Keratinocyte (primary cell): ENCODE measurements at regions not wholly inside any gene's neighbourhood (a gene's known extent, or its start where the extent isn't known, plus 50 kb on each side); places are given as distances from the start of the nearest gene placed in this dataset.

Experiments used
- DNase-seq: peaks from one replicate; pipeline ENCODE4 v3.0.0-alpha.2; 2011; ENCODE audit warnings: low read depth, missing footprints, low spot score
- FAIRE-seq: peaks from 2 replicates; lab custom pipeline; 2011; peaks lifted over from hg19 to GRCh38; lab: Jason Lieb, UNC
- H2AFZ ChIP-seq: 2 replicates; pipeline ENCODE4 v1.6.0; 2012; ENCODE audit warnings: low read length, control low read depth, inconsistent platforms; ENCODE audit not compliant: control insufficient read depth
- H3K27ac ChIP-seq: 2 replicates; pipeline ENCODE4 v1.5.1; 2011; ENCODE audit warnings: low read length; ENCODE audit not compliant: control insufficient read depth, insufficient read depth
- H3K27me3 ChIP-seq: 3 replicates; pipeline ENCODE4 v1.6.0; 2011; ENCODE audit warnings: low read length; ENCODE audit not compliant: control insufficient read depth, insufficient read depth; ENCODE audit errors: extremely low read depth
- H3K36me3 ChIP-seq, 2 experiments: 2 replicates in 1 of 2; 3 replicates in 1 of 2; pipeline ENCODE4 v1.5.1; 2011; ENCODE audit warnings: low read length in 2 of 2, mild to moderate bottlenecking in 1 of 2; ENCODE audit not compliant: control insufficient read depth in 2 of 2, insufficient read depth in 2 of 2; ENCODE audit errors: extremely low read depth in 1 of 2
- H3K4me1 ChIP-seq: 3 replicates; pipeline ENCODE4 v1.5.1; 2011; ENCODE audit warnings: low read length; ENCODE audit not compliant: control insufficient read depth, insufficient read depth; ENCODE audit errors: extremely low read depth
- H3K4me2 ChIP-seq: 3 replicates; pipeline ENCODE4 v1.6.0; 2011; ENCODE audit warnings: low read depth, low read length; ENCODE audit not compliant: control insufficient read depth, insufficient read depth; ENCODE audit errors: extremely low read depth
- H3K4me3 ChIP-seq, 3 experiments: fragments of 200-600 bp in 1 of 3; sonication (generic) in 1 of 3; 2 replicates in 2 of 3; 3 replicates in 1 of 3; pipeline ENCODE4 v1.5.1; 2011 to 2016; ENCODE audit warnings: low read length in 3 of 3, mild to moderate bottlenecking in 3 of 3, control low read depth in 2 of 3, inconsistent platforms in 1 of 3, low read depth in 1 of 3, mixed read lengths in 1 of 3, mixed run types in 1 of 3, moderate library complexity in 1 of 3; ENCODE audit not compliant: control insufficient read depth in 2 of 3, insufficient read depth in 2 of 3; ENCODE audit errors: extremely low read depth in 1 of 3
- H3K79me2 ChIP-seq: 2 replicates; pipeline ENCODE4 v1.6.0; 2012; ENCODE audit warnings: low read length; ENCODE audit not compliant: control insufficient read depth, insufficient read depth
- H3K9ac ChIP-seq: 3 replicates; pipeline ENCODE4 v1.6.0; 2011; ENCODE audit warnings: low read length; ENCODE audit not compliant: control insufficient read depth, insufficient read depth; ENCODE audit errors: extremely low read depth
- H3K9me1 ChIP-seq: 3 replicates; pipeline ENCODE4 v1.6.0; 2011; ENCODE audit warnings: low read length; ENCODE audit not compliant: control insufficient read depth, insufficient read depth; ENCODE audit errors: extremely low read depth
- H3K9me3 ChIP-seq: 2 replicates; pipeline ENCODE4 v1.5.1; 2012; ENCODE audit warnings: low read depth, low read length; ENCODE audit not compliant: control insufficient read depth
- H4K20me1 ChIP-seq: 3 replicates; pipeline ENCODE4 v1.6.0; 2011; ENCODE audit warnings: low read length; ENCODE audit not compliant: control insufficient read depth, insufficient read depth; ENCODE audit errors: extremely low read depth
- EZH2 ChIP-seq: IDR thresholded peaks from one replicate; pipeline ENCODE4 v1.6.1; 2012; ENCODE audit warnings: inconsistent platforms, mild to moderate bottlenecking, low read length, moderate library complexity
- dilution Hi-C: fragments of 300-500 bp; cut with MboI; formaldehyde crosslinking; loops from one replicate; pipeline ENCODE4 v1.7.0; 2020; ENCODE audit warnings: low sequenced_read_pairs; ENCODE audit not compliant: extremely low pct_ligation_motif_present
- TF ChIP-seq, protein P1 (sequence below), 3 experiments: IDR thresholded peaks in 1 of 3; conservative IDR thresholded peaks in 1 of 3; optimal IDR thresholded peaks in 1 of 3; 2 replicates in 2 of 3; 3 replicates in 1 of 3; pipeline versions ENCODE3 to v1.5.1; 2011; ENCODE audit warnings: low read length in 3 of 3, mild to moderate bottlenecking in 3 of 3, moderate library complexity in 2 of 3, control low read depth in 1 of 3, inconsistent platforms in 1 of 3; ENCODE audit not compliant: insufficient read depth in 2 of 3; ENCODE audit errors: extremely low read depth in 1 of 3

DNA sequence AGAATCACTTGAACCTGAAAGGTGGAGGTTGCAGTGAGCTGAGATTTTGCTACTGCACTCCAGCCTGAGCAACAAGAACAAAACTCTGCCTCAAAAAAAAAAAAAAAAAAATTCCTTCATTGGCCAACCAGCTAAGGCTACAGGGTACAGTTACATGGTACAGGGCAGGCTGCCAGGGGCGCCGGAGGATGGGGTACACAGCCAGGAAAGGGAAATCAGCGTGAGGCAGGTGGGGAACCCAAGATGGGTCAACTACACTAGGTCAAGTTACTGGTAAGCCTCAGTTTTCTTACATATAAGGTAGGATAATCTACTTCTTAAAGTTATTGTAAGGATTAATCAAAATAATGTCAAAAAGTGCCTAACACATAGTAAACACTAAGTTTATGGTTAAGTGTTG, 69.6 kb upstream of the KCNK12 start:
- Histone ChIP-seq H3K9ac (no peak overlapping the region), H3K36me3 (no peaks in the 10 kb centered on the region), H4K20me1 (no peaks in the 10 kb centered on the region), H3K27me3 (no peaks in the 10 kb centered on the region), H3K4me3 (no peak overlapping the region), H3K4me2 (no peak overlapping the region), H3K9me1 (no peaks in the 10 kb centered on the region), H3K4me1 (no peaks in the 10 kb centered on the region), H2AFZ (no peak overlapping the region), H3K27ac (no peak overlapping the region), H3K79me2 (no peaks in the 10 kb centered on the region), H3K9me3 (no peaks in the 10 kb centered on the region)
- dilution Hi-C loops: no loop called here
- no peak for TF ChIP-seq EZH2
- DNase-seq (no peak), FAIRE-seq (no peak)

DNA sequence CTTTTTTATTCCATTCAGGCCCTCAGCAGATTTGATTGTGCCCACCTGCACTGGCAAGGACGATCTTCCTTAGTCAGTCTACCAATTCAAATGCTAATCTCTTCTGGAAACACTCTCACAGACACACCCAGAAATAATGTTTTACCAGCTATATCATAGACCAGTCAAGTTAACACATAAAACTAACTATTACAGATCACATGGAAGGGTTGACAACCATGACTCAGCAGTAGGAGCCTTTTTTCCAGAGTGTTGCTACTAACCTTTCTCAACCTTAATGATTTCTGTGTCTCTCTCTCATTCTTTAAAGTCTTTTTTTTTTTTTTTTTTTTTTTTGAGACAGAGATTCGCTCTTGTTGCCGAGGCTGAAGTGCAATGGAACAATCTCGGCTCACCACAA, 68.7 kb upstream of the KCNK12 start:
- FAIRE-seq (no peak), DNase-seq (no peak)
- no peaks in the 10 kb centered on the region for H3K4me1 ChIP-seq
- H3K36me3 ChIP-seq: no peaks in the 10 kb centered on the region
- dilution Hi-C loops: no loop called here
- no peaks in the 10 kb centered on the region for H3K9me3 ChIP-seq
- no peaks in the 10 kb centered on the region for H3K27me3 ChIP-seq
- no peaks in the 10 kb centered on the region for H3K9me1 ChIP-seq
- H3K27ac ChIP-seq: no peak overlapping the region
- H4K20me1 ChIP-seq: no peaks in the 10 kb centered on the region
- H3K79me2 ChIP-seq: no peaks in the 10 kb centered on the region
- no peak overlapping the region for H2AFZ ChIP-seq
- H3K9ac ChIP-seq: no peak overlapping the region
- no peak overlapping the region for H3K4me3 ChIP-seq
- TF ChIP-seq, protein P1, sequence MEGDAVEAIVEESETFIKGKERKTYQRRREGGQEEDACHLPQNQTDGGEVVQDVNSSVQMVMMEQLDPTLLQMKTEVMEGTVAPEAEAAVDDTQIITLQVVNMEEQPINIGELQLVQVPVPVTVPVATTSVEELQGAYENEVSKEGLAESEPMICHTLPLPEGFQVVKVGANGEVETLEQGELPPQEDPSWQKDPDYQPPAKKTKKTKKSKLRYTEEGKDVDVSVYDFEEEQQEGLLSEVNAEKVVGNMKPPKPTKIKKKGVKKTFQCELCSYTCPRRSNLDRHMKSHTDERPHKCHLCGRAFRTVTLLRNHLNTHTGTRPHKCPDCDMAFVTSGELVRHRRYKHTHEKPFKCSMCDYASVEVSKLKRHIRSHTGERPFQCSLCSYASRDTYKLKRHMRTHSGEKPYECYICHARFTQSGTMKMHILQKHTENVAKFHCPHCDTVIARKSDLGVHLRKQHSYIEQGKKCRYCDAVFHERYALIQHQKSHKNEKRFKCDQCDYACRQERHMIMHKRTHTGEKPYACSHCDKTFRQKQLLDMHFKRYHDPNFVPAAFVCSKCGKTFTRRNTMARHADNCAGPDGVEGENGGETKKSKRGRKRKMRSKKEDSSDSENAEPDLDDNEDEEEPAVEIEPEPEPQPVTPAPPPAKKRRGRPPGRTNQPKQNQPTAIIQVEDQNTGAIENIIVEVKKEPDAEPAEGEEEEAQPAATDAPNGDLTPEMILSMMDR (optimal IDR thresholded peaks at IDR 0.05 in 1 of 3, IDR thresholded peaks at IDR 0.05 in 1 of 3, conservative IDR thresholded peaks at IDR 0.05 in 1 of 3; ENCODE audit: extremely low read depth in 1 of 3, insufficient read depth in 2 of 3, low read length in 3 of 3): no peak
- TF ChIP-seq EZH2: no peak
- no peak overlapping the region for H3K4me2 ChIP-seq

DNA sequence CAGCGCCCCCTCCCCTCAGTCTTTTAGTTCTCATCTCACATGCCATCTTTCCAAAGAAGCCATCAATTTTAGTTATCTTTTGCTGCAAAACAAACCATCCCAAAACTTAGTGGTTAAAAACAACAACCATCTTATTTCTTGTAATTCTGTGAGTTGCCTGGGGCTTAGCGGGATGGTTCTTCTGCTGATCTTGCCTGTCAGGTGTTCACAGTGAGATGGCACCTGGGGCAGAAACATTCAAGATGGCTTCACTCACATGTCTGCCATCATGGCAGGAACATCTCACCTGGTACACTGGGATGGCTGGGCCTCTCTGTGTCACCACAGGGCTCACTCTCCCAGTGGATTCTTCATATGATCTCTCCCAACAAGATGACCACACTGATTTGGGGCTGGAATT, 67.6 kb upstream of the KCNK12 start:
- Histone ChIP-seq H3K9me3 (no peaks in the 10 kb centered on the region), H3K4me1 (no peaks in the 10 kb centered on the region), H3K27me3 (no peaks in the 10 kb centered on the region), H2AFZ (no peak overlapping the region), H4K20me1 (no peaks in the 10 kb centered on the region), H3K9ac (no peak overlapping the region), H3K36me3 (no peaks in the 10 kb centered on the region), H3K4me3 (no peak overlapping the region), H3K79me2 (no peaks in the 10 kb centered on the region), H3K4me2 (no peak overlapping the region), H3K27ac (no peak overlapping the region), H3K9me1 (no peaks in the 10 kb centered on the region)
- no peak for FAIRE-seq
- no peak for DNase-seq
- TF ChIP-seq, protein P1 (optimal IDR thresholded peaks at IDR 0.05 in 1 of 3, IDR thresholded peaks at IDR 0.05 in 1 of 3, conservative IDR thresholded peaks at IDR 0.05 in 1 of 3; ENCODE audit: extremely low read depth in 1 of 3, insufficient read depth in 2 of 3, low read length in 3 of 3): no peak
- no peak for TF ChIP-seq EZH2
- dilution Hi-C loops: no loop called here
